CD8-positive, alpha-beta memory T cell (primary cell): ENCODE measurements at regions not wholly inside any gene's neighbourhood (a gene's known extent, or its start where the extent isn't known, plus 50 kb on each side); places are given as distances from the start of the nearest gene placed in this dataset.

Source experiments
- CTCF ChIA-PET: fragments of 350-600 bp; sonication (Branson Sonifier 250); formaldehyde crosslinking; loops from one replicate; lab custom pipeline; 2021; ENCODE audit warnings: antibody characterized with exemption; lab: Charles Lee
- POLR2A ChIA-PET: fragments of 350-600 bp; sonication (Branson Sonifier 250); formaldehyde crosslinking; loops from one replicate; lab custom pipeline; 2021; ENCODE audit warnings: antibody characterized with exemption; lab: Charles Lee
- DNase-seq, 5 donors: peaks; one replicate each; pipeline versions ENCODE4 v3.0.0 to v3.0.0-alpha.2; 2020 to 2022; ENCODE audit warnings: mixed read lengths in 1 of 5
- H3K27ac ChIP-seq: one replicate; pipeline ENCODE4 v1.7.0; 2013; ENCODE audit warnings: low read depth, mild to moderate bottlenecking, low read length, moderate library complexity
- H3K27me3 ChIP-seq: 2 replicates; pipeline ENCODE4 v1.7.0; 2013; ENCODE audit warnings: low read length, mild to moderate bottlenecking; ENCODE audit not compliant: insufficient read depth, poor library complexity, severe bottlenecking
- H3K36me3 ChIP-seq: 2 replicates; pipeline ENCODE4 v1.7.0; 2013; ENCODE audit warnings: mild to moderate bottlenecking, low read length, moderate library complexity; ENCODE audit not compliant: insufficient read depth
- H3K4me1 ChIP-seq: 2 replicates; pipeline ENCODE4 v1.7.0; 2013; ENCODE audit warnings: mild to moderate bottlenecking, low read length, moderate library complexity; ENCODE audit not compliant: insufficient read depth
- H3K4me3 ChIP-seq: 2 replicates; pipeline ENCODE4 v1.7.0; 2013; ENCODE audit warnings: mild to moderate bottlenecking, low read length
- H3K9me3 ChIP-seq: 2 replicates; pipeline ENCODE4 v1.7.0; 2013; ENCODE audit warnings: mild to moderate bottlenecking, low read length
- H3K27ac Mint-ChIP-seq, 8 donors: one replicate each; pipeline ENCODE4 v1.8.0; 2020 to 2021; ENCODE audit warnings: mixed read lengths in 8 of 8, mild to moderate bottlenecking in 6 of 8, inconsistent platforms in 3 of 8, moderate library complexity in 3 of 8
- H3K27me3 Mint-ChIP-seq, 2 donors: one replicate each; pipeline ENCODE4 v1.8.0; 2020 to 2021; ENCODE audit warnings: mixed read lengths in 2 of 2, mild to moderate bottlenecking in 1 of 2, moderate library complexity in 1 of 2
- H3K36me3 Mint-ChIP-seq, 3 donors: one replicate each; pipeline ENCODE4 v1.8.0; 2020 to 2021; ENCODE audit warnings: mixed read lengths in 3 of 3, inconsistent platforms in 1 of 3, mild to moderate bottlenecking in 1 of 3
- H3K4me1 Mint-ChIP-seq, 3 donors: one replicate each; pipeline ENCODE4 v1.8.0; 2020 to 2021; ENCODE audit warnings: mixed read lengths in 3 of 3, inconsistent platforms in 1 of 3, mild to moderate bottlenecking in 1 of 3
- H3K4me3 Mint-ChIP-seq, 7 donors: one replicate each; pipeline ENCODE4 v1.8.0; 2020 to 2021; ENCODE audit warnings: mixed read lengths in 7 of 7, mild to moderate bottlenecking in 6 of 7, moderate library complexity in 4 of 7, inconsistent platforms in 2 of 7
- H3K9me3 Mint-ChIP-seq, 5 donors: one replicate each; pipeline ENCODE4 v1.8.0; 2020 to 2022; ENCODE audit warnings: mixed read lengths in 5 of 5, mild to moderate bottlenecking in 3 of 5, moderate library complexity in 2 of 5, inconsistent platforms in 1 of 5

GRCh38 chr12:77299001-77299400 lies 233.6 kb upstream of the E2F7 start:
- H3K9me3 ChIP-seq, result no peaks in the 10 kb centered on the region

GRCh38 chr12:77294016-77294415 lies 228.6 kb upstream of the E2F7 start:
- no peaks in the 10 kb centered on the region for H3K4me1 Mint-ChIP-seq
- H3K27ac Mint-ChIP-seq, result no peak overlapping the region
- DNase-seq, result no peak
- H3K27me3 Mint-ChIP-seq, result no peaks in the 10 kb centered on the region
- Histone ChIP-seq H3K4me1 (no peaks in the 10 kb centered on the region), H3K36me3 (no peaks in the 10 kb centered on the region), H3K27me3 (no peaks in the 10 kb centered on the region), H3K9me3 (no peaks in the 10 kb centered on the region), H3K4me3 (no peak overlapping the region), H3K27ac (no peak overlapping the region)
- no peak overlapping the region for H3K4me3 Mint-ChIP-seq
- POLR2A ChIA-PET, result no interaction called here
- CTCF ChIA-PET, result no interaction called here
- peaks cover 2 to 10% (median 9%) of the 10 kb centered on the region in 5 donors for H3K9me3 Mint-ChIP-seq
- no peaks in the 10 kb centered on the region for H3K36me3 Mint-ChIP-seq

More at GRCh38 chr12:77299001-77299400, 233.6 kb upstream of the E2F7 start:
- no peak for DNase-seq
- Histone ChIP-seq H3K36me3 (no peaks in the 10 kb centered on the region), H3K4me1 (no peaks in the 10 kb centered on the region), H3K27me3 (no peaks in the 10 kb centered on the region), H3K4me3 (no peak overlapping the region), H3K27ac (no peak overlapping the region)
- H3K4me3 Mint-ChIP-seq, result no peak overlapping the region
- H3K27me3 Mint-ChIP-seq, result no peaks in the 10 kb centered on the region
- H3K9me3 Mint-ChIP-seq, result peaks cover 0 to 5% (median 2%) of the 10 kb centered on the region in 5 donors
- CTCF ChIA-PET, result no interaction called here
- H3K4me1 Mint-ChIP-seq, result no peaks in the 10 kb centered on the region
- POLR2A ChIA-PET, result no interaction called here
- H3K27ac Mint-ChIP-seq, result no peak overlapping the region
- no peaks in the 10 kb centered on the region for H3K36me3 Mint-ChIP-seq

- no peak overlapping the region for H3K4me3 ChIP-seq
- no peaks in the 10 kb centered on the region for H3K9me3 Mint-ChIP-seq
- H3K4me1 ChIP-seq, result no peaks in the 10 kb centered on the region
- H3K4me1 Mint-ChIP-seq, result no peaks in the 10 kb centered on the region
- no peaks in the 10 kb centered on the region for H3K36me3 ChIP-seq
- H3K36me3 Mint-ChIP-seq, result no peaks in the 10 kb centered on the region
- no peak overlapping the region for H3K27ac Mint-ChIP-seq
- CTCF ChIA-PET, result no interaction called here
- H3K4me3 Mint-ChIP-seq, result no peak overlapping the region
- H3K27me3 Mint-ChIP-seq, result no peaks in the 10 kb centered on the region
- no peaks in the 10 kb centered on the region for H3K9me3 ChIP-seq
- H3K27ac ChIP-seq, result no peak overlapping the region
- H3K27me3 ChIP-seq, result no peaks in the 10 kb centered on the region
- no peak for DNase-seq
- POLR2A ChIA-PET, result no interaction called here
Observed at GRCh38 chr12:77274926-77275325, 209.6 kb upstream of the E2F7 start.

- DNase-seq, result no peak
- ChIA-PET CTCF (no interaction called here), POLR2A (no interaction called here)
- Histone ChIP-seq H3K4me3 (no peak overlapping the region), H3K4me1 (no peaks in the 10 kb centered on the region), H3K36me3 (no peaks in the 10 kb centered on the region), H3K27ac (no peak overlapping the region), H3K9me3 (no peaks in the 10 kb centered on the region), H3K27me3 (no peaks in the 10 kb centered on the region)
- Mint-ChIP-seq H3K27ac (no peak overlapping the region), H3K36me3 (no peaks in the 10 kb centered on the region), H3K4me3 (no peak overlapping the region), H3K9me3 (no peaks in the 10 kb centered on the region), H3K27me3 (no peaks in the 10 kb centered on the region), H3K4me1 (no peaks in the 10 kb centered on the region)
Observed at GRCh38 chr12:77273898-77274297, 208.5 kb upstream of the E2F7 start.

GRCh38 chr12:77256956-77257355 lies 191.6 kb upstream of the E2F7 start:
- no peak overlapping the region for H3K4me3 Mint-ChIP-seq
- no peak for DNase-seq
- no peaks in the 10 kb centered on the region for H3K36me3 Mint-ChIP-seq
- H3K4me1 Mint-ChIP-seq, result no peaks in the 10 kb centered on the region
- H3K9me3 ChIP-seq, result no peaks in the 10 kb centered on the region
- no peak overlapping the region for H3K4me3 ChIP-seq
- ChIA-PET CTCF (no interaction called here), POLR2A (no interaction called here)
- H3K27me3 Mint-ChIP-seq, result no peaks in the 10 kb centered on the region
- H3K27ac Mint-ChIP-seq, result no peak overlapping the region
- no peak overlapping the region for H3K27ac ChIP-seq
- H3K36me3 ChIP-seq, result no peaks in the 10 kb centered on the region
- H3K27me3 ChIP-seq, result no peaks in the 10 kb centered on the region
- H3K9me3 Mint-ChIP-seq, result peaks cover 0 to 3% (median 0%) of the 10 kb centered on the region in 5 donors
- H3K4me1 ChIP-seq, result no peaks in the 10 kb centered on the region

DNA sequence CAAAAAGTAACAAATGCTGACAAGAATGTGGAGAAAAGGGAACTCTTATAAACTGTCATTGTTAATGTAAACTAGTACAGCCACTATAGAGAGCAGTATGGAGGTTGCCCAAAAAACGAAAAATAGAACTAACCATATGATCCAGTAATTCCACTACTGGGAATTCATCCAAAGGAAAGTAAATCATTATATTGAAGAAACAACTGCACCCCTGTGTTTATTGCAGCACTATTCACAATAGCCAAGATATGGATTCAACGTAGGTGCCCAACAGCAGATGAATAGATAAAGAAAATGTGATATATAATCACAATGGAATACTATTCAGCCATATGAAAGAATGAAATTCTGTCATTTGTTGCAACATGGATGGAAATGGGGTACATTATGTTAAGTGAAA lies 188.0 kb upstream of the E2F7 start:
- H3K36me3 ChIP-seq, result no peaks in the 10 kb centered on the region
- H3K9me3 Mint-ChIP-seq, result peaks cover 0 to 3% (median 0%) of the 10 kb centered on the region in 5 donors
- H3K27ac ChIP-seq, result no peak overlapping the region
- no peaks in the 10 kb centered on the region for H3K4me1 Mint-ChIP-seq
- ChIA-PET POLR2A (no interaction called here), CTCF (no interaction called here)
- H3K4me3 ChIP-seq, result no peak overlapping the region
- H3K27me3 ChIP-seq, result no peaks in the 10 kb centered on the region
- H3K27me3 Mint-ChIP-seq, result peaks cover 0 to 2% of the 10 kb centered on the region in 2 donors
- no peaks in the 10 kb centered on the region for H3K4me1 ChIP-seq
- H3K27ac Mint-ChIP-seq, result no peak overlapping the region
- no peak for DNase-seq
- H3K4me3 Mint-ChIP-seq, result no peak overlapping the region
- no peaks in the 10 kb centered on the region for H3K9me3 ChIP-seq
- no peaks in the 10 kb centered on the region for H3K36me3 Mint-ChIP-seq

- Histone ChIP-seq H3K9me3 (no peaks in the 10 kb centered on the region), H3K36me3 (no peaks in the 10 kb centered on the region), H3K4me3 (no peak overlapping the region), H3K27me3 (no peaks in the 10 kb centered on the region), H3K27ac (no peak overlapping the region), H3K4me1 (no peaks in the 10 kb centered on the region)
- Mint-ChIP-seq H3K36me3 (no peaks in the 10 kb centered on the region), H3K4me3 (no peak overlapping the region), H3K4me1 (no peaks in the 10 kb centered on the region), H3K27ac (no peak overlapping the region), H3K27me3 (peaks cover 0 to 2% of the 10 kb centered on the region in 2 donors), H3K9me3 (peaks cover 0 to 5% (median 0%) of the 10 kb centered on the region in 5 donors)
- DNase-seq, result no peak
- ChIA-PET POLR2A (no interaction called here), CTCF (no interaction called here)
Observed at GRCh38 chr12:77251799-77252198, 186.4 kb upstream of the E2F7 start.

DNA sequence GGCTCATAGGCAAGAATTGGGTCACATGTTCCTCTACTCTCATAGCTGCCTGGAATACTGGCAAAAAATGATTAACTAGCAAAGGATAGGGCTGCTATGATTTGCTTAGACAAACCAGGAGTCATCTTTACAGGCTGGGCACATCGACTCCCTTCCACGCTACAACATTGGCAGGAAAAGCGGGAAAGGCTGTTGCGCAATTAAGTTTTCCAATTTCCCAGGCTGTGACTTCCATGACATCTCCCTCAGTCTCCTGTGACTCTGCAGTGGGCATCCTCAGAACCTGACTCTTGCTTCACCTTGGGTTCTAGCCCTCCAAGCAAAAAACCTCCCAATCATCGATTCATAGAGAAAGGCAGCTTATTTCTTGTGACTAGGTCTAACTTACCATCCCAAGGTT lies 184.5 kb upstream of the E2F7 start:
- Mint-ChIP-seq H3K4me3 (no peak overlapping the region), H3K27me3 (peaks cover 0 to 2% of the 10 kb centered on the region in 2 donors), H3K36me3 (no peaks in the 10 kb centered on the region), H3K27ac (no peak overlapping the region), H3K9me3 (peaks cover 0 to 5% (median 0%) of the 10 kb centered on the region in 5 donors), H3K4me1 (no peaks in the 10 kb centered on the region)
- ChIA-PET CTCF (no interaction called here), POLR2A (no interaction called here)
- Histone ChIP-seq H3K4me3 (no peak overlapping the region), H3K4me1 (no peaks in the 10 kb centered on the region), H3K27ac (no peak overlapping the region), H3K9me3 (no peaks in the 10 kb centered on the region), H3K27me3 (no peaks in the 10 kb centered on the region), H3K36me3 (no peaks in the 10 kb centered on the region)
- no peak for DNase-seq

- no peak overlapping the region for H3K4me3 Mint-ChIP-seq
- Histone ChIP-seq H3K4me3 (no peak overlapping the region), H3K9me3 (no peaks in the 10 kb centered on the region), H3K27ac (no peak overlapping the region), H3K27me3 (no peaks in the 10 kb centered on the region), H3K4me1 (no peaks in the 10 kb centered on the region), H3K36me3 (no peaks in the 10 kb centered on the region)
- no peaks in the 10 kb centered on the region for H3K4me1 Mint-ChIP-seq
- CTCF ChIA-PET, result no interaction called here
- peaks cover 0 to 2% of the 10 kb centered on the region in 2 donors for H3K27me3 Mint-ChIP-seq
- POLR2A ChIA-PET, result no interaction called here
- DNase-seq, result no peak
- peaks cover 0 to 6% (median 0%) of the 10 kb centered on the region in 5 donors for H3K9me3 Mint-ChIP-seq
- no peaks in the 10 kb centered on the region for H3K36me3 Mint-ChIP-seq
- H3K27ac Mint-ChIP-seq, result no peak overlapping the region
Observed at GRCh38 chr12:77248036-77248435, 182.7 kb upstream of the E2F7 start.
